H9 (cell line): ENCODE measurements at regions not wholly inside any gene's neighbourhood (a gene's known extent, or its start where the extent isn't known, plus 50 kb on each side); places are given as distances from the start of the nearest gene placed in this dataset.

Experiments
- DNase-seq: peaks from one replicate; pipeline ENCODE4 v3.0.0-alpha.2; 2017
- H2AFZ ChIP-seq: one replicate; pipeline ENCODE4 v1.6.1; 2013; ENCODE audit warnings: mild to moderate bottlenecking, low read length, control low read depth, moderate library complexity
- H2AK5ac ChIP-seq: 2 replicates; pipeline ENCODE4 v1.6.1; 2013; ENCODE audit warnings: low read length, control low read depth, mixed read lengths; ENCODE audit not compliant: insufficient read length
- H2BK120ac ChIP-seq: one replicate; pipeline ENCODE4 v1.6.1; 2013; ENCODE audit warnings: low read depth, mild to moderate bottlenecking, low read length, control low read depth, inconsistent platforms; ENCODE audit not compliant: poor library complexity, severe bottlenecking
- H2BK12ac ChIP-seq: 2 replicates; pipeline ENCODE4 v1.6.1; 2013; ENCODE audit warnings: low read length, control low read depth, mixed read lengths, low read depth; ENCODE audit not compliant: insufficient read length
- H2BK15ac ChIP-seq: 2 replicates; pipeline ENCODE4 v1.6.1; 2013; ENCODE audit warnings: low read depth, low read length, control low read depth
- H2BK20ac ChIP-seq: one replicate; pipeline ENCODE4 v1.6.1; 2013; ENCODE audit warnings: low read depth, mild to moderate bottlenecking, low read length, control low read depth, inconsistent platforms; ENCODE audit not compliant: poor library complexity, severe bottlenecking
- H2BK5ac ChIP-seq: 2 replicates; pipeline ENCODE4 v1.6.1; 2013; ENCODE audit warnings: low read length, control low read depth, mixed read lengths; ENCODE audit not compliant: insufficient read length
- H3K14ac ChIP-seq: 2 replicates; pipeline ENCODE4 v1.6.1; 2013; ENCODE audit warnings: low read length, control low read depth; ENCODE audit not compliant: insufficient read depth
- H3K18ac ChIP-seq: 2 replicates; pipeline ENCODE4 v1.6.1; 2013; ENCODE audit warnings: low read depth, mild to moderate bottlenecking, mixed read lengths, low read length, control low read depth; ENCODE audit not compliant: insufficient read length
- H3K23ac ChIP-seq: 2 replicates; pipeline ENCODE4 v1.6.1; 2013; ENCODE audit warnings: low read length, control low read depth, mixed read lengths, low read depth; ENCODE audit not compliant: insufficient read length
- H3K23me2 ChIP-seq: 2 replicates; pipeline ENCODE4 v1.6.1; 2013; ENCODE audit warnings: low read depth, mild to moderate bottlenecking, mixed read lengths, low read length, control low read depth; ENCODE audit not compliant: insufficient read length, poor library complexity, severe bottlenecking
- H3K27ac ChIP-seq: 2 replicates; pipeline ENCODE4 v1.5.1; 2013; ENCODE audit warnings: low read length, control low read depth, mixed read lengths, low read depth; ENCODE audit not compliant: insufficient read length
- H3K27me3 ChIP-seq: 2 replicates; pipeline ENCODE4 v1.6.1; 2013; ENCODE audit warnings: low read length, control low read depth, inconsistent platforms; ENCODE audit not compliant: insufficient read depth
- H3K4ac ChIP-seq: 2 replicates; pipeline ENCODE4 v1.6.1; 2013; ENCODE audit warnings: low read depth, mild to moderate bottlenecking, control low read depth, inconsistent platforms, low read length, moderate library complexity
- H3K4me1 ChIP-seq: 2 replicates; pipeline ENCODE4 v1.6.1; 2013; ENCODE audit warnings: low read length, control low read depth, inconsistent platforms; ENCODE audit not compliant: insufficient read depth
- H3K4me2 ChIP-seq: 2 replicates; pipeline ENCODE4 v1.6.1; 2013; ENCODE audit warnings: low read length, control low read depth, mixed read lengths; ENCODE audit not compliant: insufficient read length, insufficient read depth
- H3K56ac ChIP-seq: 2 replicates; pipeline ENCODE4 v1.6.1; 2013; ENCODE audit warnings: low read depth, mild to moderate bottlenecking, mixed read lengths, low read length, control low read depth; ENCODE audit not compliant: insufficient read length
- H3K79me1 ChIP-seq: 2 replicates; pipeline ENCODE4 v1.6.1; 2013; ENCODE audit warnings: low read depth, mild to moderate bottlenecking, moderate library complexity, low read length, control low read depth, inconsistent platforms; ENCODE audit not compliant: insufficient read depth, poor library complexity, severe bottlenecking
- H3K79me2 ChIP-seq: 2 replicates; pipeline ENCODE4 v1.6.1; 2013; ENCODE audit warnings: low read length, control low read depth, inconsistent platforms; ENCODE audit not compliant: insufficient read depth
- H3K9ac ChIP-seq: 2 replicates; pipeline ENCODE4 v1.6.1; 2013; ENCODE audit warnings: low read length, control low read depth, mixed read lengths; ENCODE audit not compliant: insufficient read length; ENCODE audit errors: extremely low read depth
- H3K9me3 ChIP-seq: one replicate; pipeline ENCODE4 v1.6.1; 2013; ENCODE audit warnings: low read depth, low read length, inconsistent platforms; ENCODE audit not compliant: control insufficient read depth
- H3T11ph ChIP-seq: one replicate; pipeline ENCODE4 v1.6.1; 2013; ENCODE audit warnings: mild to moderate bottlenecking, low read length, control low read depth, inconsistent platforms
- H4K20me1 ChIP-seq: one replicate; pipeline ENCODE4 v1.6.1; 2013; ENCODE audit not compliant: control insufficient read depth, insufficient read length, insufficient read depth
- H4K5ac ChIP-seq: 2 replicates; pipeline ENCODE4 v1.6.1; 2013; ENCODE audit warnings: low read depth, mild to moderate bottlenecking, mixed read lengths, low read length, control low read depth; ENCODE audit not compliant: insufficient read length
- H4K8ac ChIP-seq: replicated peaks from 2 replicates; pipeline ENCODE4 v1.6.1; 2013; ENCODE audit warnings: low read length, control low read depth, mixed read lengths, low read depth; ENCODE audit not compliant: insufficient read length
- H4K91ac ChIP-seq: 2 replicates; pipeline ENCODE4 v1.6.1; 2013; ENCODE audit warnings: low read depth, mild to moderate bottlenecking, moderate library complexity, mixed read lengths, low read length, control low read depth; ENCODE audit not compliant: insufficient read length
- H3K27ac Mint-ChIP-seq, 3 experiments: 2 replicates in 2 of 3; 3 replicates in 1 of 3; pipeline ENCODE4 v1.8.0; 2020 to 2021; ENCODE audit warnings: mixed read lengths in 3 of 3, mild to moderate bottlenecking in 1 of 3, moderate library complexity in 1 of 3
- H3K27me3 Mint-ChIP-seq: 2 replicates; pipeline ENCODE4 v1.8.0; 2021; ENCODE audit warnings: low read depth, mild to moderate bottlenecking, moderate library complexity, mixed read lengths
- H3K36me3 Mint-ChIP-seq, 3 experiments: 2 replicates in 2 of 3; 3 replicates in 1 of 3; pipeline ENCODE4 v1.8.0; 2020 to 2021; ENCODE audit warnings: low read depth in 3 of 3, mixed read lengths in 3 of 3; ENCODE audit not compliant: insufficient read depth in 1 of 3
- H3K4me1 Mint-ChIP-seq, 2 experiments: 2 replicates each; pipeline ENCODE4 v1.8.0; 2020; ENCODE audit warnings: mixed read lengths in 2 of 2
- H3K4me3 Mint-ChIP-seq, 2 experiments: 2 replicates in 1 of 2; 3 replicates in 1 of 2; pipeline ENCODE4 v1.8.0; 2020 to 2021; ENCODE audit warnings: mild to moderate bottlenecking in 2 of 2, mixed read lengths in 2 of 2, moderate library complexity in 1 of 2
- H3K9me3 Mint-ChIP-seq, 2 experiments: 2 replicates in 1 of 2; 3 replicates in 1 of 2; pipeline ENCODE4 v1.8.0; 2020; ENCODE audit warnings: mild to moderate bottlenecking in 2 of 2, mixed read lengths in 2 of 2, moderate library complexity in 1 of 2
- WGBS: extraction: QIAGEN DNeasy Blood & Tissue Kit; methylation state at CpG from one replicate; pipeline ENCODE4 v1.1.7; 2013; ENCODE audit warnings: missing lambda C conversion rate, low lambda C conversion rate, mixed read lengths; ENCODE audit not compliant: insufficient read length; ENCODE audit errors: extremely low coverage; 5-methylcytosine and 5-hydroxymethylcytosine counted together
- TF ChIP-seq, protein P1 (sequence below): fragments of 200-600 bp; sonication (generic); conservative IDR thresholded peaks from 3 replicates; pipeline ENCODE4 v1.8.0; 2021; ENCODE audit warnings: antibody characterized with exemption, mild to moderate bottlenecking

DNA sequence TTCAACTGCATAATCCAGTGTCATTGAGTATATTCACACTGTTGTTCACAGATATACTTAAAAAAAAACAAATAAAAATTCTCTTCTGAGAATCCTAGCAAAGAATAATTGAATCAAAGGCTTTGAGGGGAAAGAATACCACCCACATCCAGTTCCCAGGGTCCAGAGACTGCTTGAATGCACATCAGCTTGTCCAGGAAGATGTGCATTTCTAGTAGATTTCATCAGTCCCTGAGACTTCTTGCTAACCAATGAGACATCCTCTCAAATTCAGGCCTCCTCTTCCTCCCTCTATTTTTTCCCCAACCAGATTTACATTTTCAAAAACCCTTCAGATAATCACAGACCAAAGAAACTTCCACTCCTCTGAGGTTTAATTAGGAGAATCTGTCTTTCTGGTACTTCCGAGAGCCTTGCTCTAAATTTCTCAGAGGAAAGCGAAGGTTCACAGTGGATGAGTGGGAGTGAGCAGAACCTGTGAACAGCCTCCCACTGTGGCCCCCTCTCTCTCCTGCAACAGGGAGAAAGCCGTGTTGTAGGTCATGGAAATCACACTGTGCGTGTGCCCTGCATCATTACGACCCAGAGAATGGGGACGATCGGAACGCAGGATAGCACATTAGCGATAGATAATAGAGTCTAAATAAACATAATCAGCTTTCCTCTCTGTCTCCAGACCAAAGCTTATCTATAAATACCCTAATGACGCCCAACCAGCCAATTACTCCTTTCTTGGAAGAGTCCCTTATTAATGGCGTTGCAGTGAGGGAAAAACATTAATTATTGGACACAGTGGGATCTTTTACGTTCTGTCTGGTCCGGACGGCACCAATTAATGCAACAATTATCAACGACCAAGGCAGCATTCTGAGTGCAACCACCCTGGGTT is 212.5 kb downstream of the EMX2 start:
- H3K23ac ChIP-seq, result no peak overlapping the region
- H3K9ac ChIP-seq, result no peak overlapping the region
- H3K4me2 ChIP-seq, result no peak overlapping the region
- H3K79me2 ChIP-seq, result no peaks in the 10 kb centered on the region
- no peak overlapping the region for H3K14ac ChIP-seq
- H2BK12ac ChIP-seq, result no peak overlapping the region
- H3T11ph ChIP-seq, result peak overlapping the region; percentile 37
- H3K79me1 ChIP-seq, result no peaks in the 10 kb centered on the region
- H3K23me2 ChIP-seq, result no peaks in the 10 kb centered on the region
- no peak overlapping the region for H3K4me3 Mint-ChIP-seq
- no peaks in the 10 kb centered on the region for H4K20me1 ChIP-seq
- no peak overlapping the region for H2BK20ac ChIP-seq
- H3K27ac ChIP-seq, result no peak overlapping the region
- H3K27ac Mint-ChIP-seq, result no peak overlapping the region
- H3K27me3 Mint-ChIP-seq, result peaks cover 4% of the 10 kb centered on the region
- no peaks in the 10 kb centered on the region for H3K9me3 ChIP-seq
- no peak overlapping the region for H4K8ac ChIP-seq
- no CpG with 5 or more reads among the region's 15 CpGs for WGBS
- no peaks in the 10 kb centered on the region for H3K4me1 ChIP-seq
- H2BK5ac ChIP-seq, result no peak overlapping the region
- TF ChIP-seq, protein P1, sequence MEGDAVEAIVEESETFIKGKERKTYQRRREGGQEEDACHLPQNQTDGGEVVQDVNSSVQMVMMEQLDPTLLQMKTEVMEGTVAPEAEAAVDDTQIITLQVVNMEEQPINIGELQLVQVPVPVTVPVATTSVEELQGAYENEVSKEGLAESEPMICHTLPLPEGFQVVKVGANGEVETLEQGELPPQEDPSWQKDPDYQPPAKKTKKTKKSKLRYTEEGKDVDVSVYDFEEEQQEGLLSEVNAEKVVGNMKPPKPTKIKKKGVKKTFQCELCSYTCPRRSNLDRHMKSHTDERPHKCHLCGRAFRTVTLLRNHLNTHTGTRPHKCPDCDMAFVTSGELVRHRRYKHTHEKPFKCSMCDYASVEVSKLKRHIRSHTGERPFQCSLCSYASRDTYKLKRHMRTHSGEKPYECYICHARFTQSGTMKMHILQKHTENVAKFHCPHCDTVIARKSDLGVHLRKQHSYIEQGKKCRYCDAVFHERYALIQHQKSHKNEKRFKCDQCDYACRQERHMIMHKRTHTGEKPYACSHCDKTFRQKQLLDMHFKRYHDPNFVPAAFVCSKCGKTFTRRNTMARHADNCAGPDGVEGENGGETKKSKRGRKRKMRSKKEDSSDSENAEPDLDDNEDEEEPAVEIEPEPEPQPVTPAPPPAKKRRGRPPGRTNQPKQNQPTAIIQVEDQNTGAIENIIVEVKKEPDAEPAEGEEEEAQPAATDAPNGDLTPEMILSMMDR, result no peak
- no peak overlapping the region for H3K56ac ChIP-seq
- no peaks in the 10 kb centered on the region for H3K9me3 Mint-ChIP-seq
- no peak overlapping the region for H2BK120ac ChIP-seq
- H2AK5ac ChIP-seq, result no peak overlapping the region
- H3K18ac ChIP-seq, result no peak overlapping the region
- no peaks in the 10 kb centered on the region for H3K27me3 ChIP-seq
- no peak overlapping the region for H2AFZ ChIP-seq
- H3K36me3 Mint-ChIP-seq, result no peaks in the 10 kb centered on the region; a peak in 1 of 7 replicates
- H4K5ac ChIP-seq, result no peak overlapping the region
- no peak overlapping the region for H2BK15ac ChIP-seq
- peaks cover 5 to 12% of the 10 kb centered on the region in 2 experiments; a peak in 3 of 4 replicates for H3K4me1 Mint-ChIP-seq
- DNase-seq, result no peak
- no peak overlapping the region for H3K4ac ChIP-seq
- no peak overlapping the region for H4K91ac ChIP-seq
